ENCODE measurements at regions not wholly inside any gene's neighbourhood (a gene's known extent, or its start where the extent isn't known, plus 50 kb on each side); places are given as distances from the start of the nearest gene placed in this dataset.

DNA sequence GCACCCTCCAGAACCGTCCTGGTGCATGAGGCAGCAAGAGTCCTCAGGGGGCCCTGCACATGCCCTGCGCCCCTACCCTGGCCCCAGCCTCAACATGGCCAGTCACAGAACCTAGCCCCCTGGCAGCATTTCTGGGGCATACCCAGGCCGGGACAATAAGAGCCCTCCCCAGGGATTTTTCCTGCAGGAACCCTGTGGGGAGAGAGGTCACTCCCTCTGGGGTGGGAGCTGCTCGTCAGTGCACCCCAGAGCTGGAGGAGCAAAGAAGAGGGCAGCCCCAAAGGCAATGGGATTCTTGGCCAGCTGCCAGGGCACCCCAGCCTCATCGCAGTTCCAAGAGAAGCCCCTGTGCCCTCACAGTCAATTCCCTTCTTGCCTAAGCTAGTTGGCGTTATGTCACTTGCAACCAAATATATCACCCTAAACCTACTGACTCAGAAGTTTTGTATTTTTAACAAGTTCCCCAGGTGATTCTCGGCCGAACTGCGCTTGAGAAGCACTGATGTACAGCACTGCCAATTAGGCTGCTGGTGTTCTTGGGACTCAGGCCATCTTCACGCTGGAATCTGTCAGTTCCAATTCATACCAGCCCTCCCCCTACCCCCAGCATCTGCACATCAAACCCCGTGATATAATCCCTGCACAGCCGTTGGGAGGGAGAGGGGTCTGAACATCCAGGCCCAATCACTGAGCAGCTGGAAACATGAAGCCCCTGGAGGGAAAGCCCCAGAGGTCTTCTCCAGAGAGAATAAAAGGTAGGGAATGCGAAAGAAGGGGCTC is 87.5 kb upstream of the PRR20G start:
- Histone ChIP-seq H3K4ac (ENCODE audit: low read depth, low read length) (no peak overlapping the region), H3K27me3 (ENCODE audit: control insufficient read depth, insufficient read depth, low read length) (peaks cover 5% of the 10 kb centered on the region; the same call in 1 of the 2 replicates), H4K20me1 (ENCODE audit: insufficient read depth, low read length) (no peaks in the 10 kb centered on the region), H3K14ac (replicated peaks; ENCODE audit: low read depth, low read length) (no peak overlapping the region), H2BK15ac (ENCODE audit: low read depth, low read length) (no peak overlapping the region), H3K79me1 (ENCODE audit: low read depth in 1 of 2, low read length in 2 of 2) (no peaks in the 10 kb centered on the region), H3K9ac (ENCODE audit: low read depth, low read length) (no peak overlapping the region), H2AK9ac (replicated peaks; ENCODE audit: low read depth, low read length, poor library complexity) (no peak overlapping the region), H2BK5ac (ENCODE audit: low read depth, low read length, poor library complexity, severe bottlenecking) (no peak overlapping the region), H4K91ac (ENCODE audit: insufficient read depth, low read depth, low read length) (no peak overlapping the region), H3K27ac (ENCODE audit: insufficient read depth, low read length) (no peak overlapping the region), H2AFZ (replicated peaks; ENCODE audit: low read length, poor library complexity) (no peak overlapping the region), H3K56ac (ENCODE audit: extremely low read depth, insufficient read depth, low read length) (no peak overlapping the region), H3K9me3 (ENCODE audit: control insufficient read depth, insufficient read depth, low read length) (no peaks in the 10 kb centered on the region), H2BK20ac (ENCODE audit: low read depth, low read length) (no peak overlapping the region), H3K36me3 (ENCODE audit: control insufficient read depth, insufficient read depth, low read length) (no peaks in the 10 kb centered on the region), H3K23ac (ENCODE audit: low read depth, low read length) (no peak overlapping the region), H3K4me1 (ENCODE audit: control insufficient read depth, insufficient read depth, low read length) (no peaks in the 10 kb centered on the region), H2AK5ac (ENCODE audit: low read depth, low read length) (no peak overlapping the region), H4K8ac (ENCODE audit: low read depth in 2 of 2, low read length in 2 of 2) (no peak overlapping the region), H3K18ac (ENCODE audit: low read depth, low read length) (no peak overlapping the region), H3K4me3 (ENCODE audit: insufficient read depth, low read depth, low read length) (no peak overlapping the region), H3K4me2 (ENCODE audit: low read depth, low read length) (no peak overlapping the region), H4K5ac (ENCODE audit: low read depth, low read length) (no peak overlapping the region), H2BK120ac (ENCODE audit: low read depth, low read length) (no peak overlapping the region), H3K9me1 (ENCODE audit: insufficient read depth, low read length) (no peaks in the 10 kb centered on the region)
- ATAC-seq (ENCODE audit: low read depth) (no peak), DNase-seq (no peak)
- intact Hi-C loops (cut with micrococcal nuclease) (no loop called here), in situ Hi-C loops (cut with MboI; ENCODE audit: low sequenced_read_pairs) (no loop called here), dilution Hi-C loops (cut with HindIII; ENCODE audit: low sequenced_read_pairs, unreplicated experiment) (no loop called here)
- CTCF ChIA-PET: no interaction called here
- TF ChIP-seq RCOR1 (IDR thresholded peaks at IDR 0.05; ENCODE audit: insufficient replicate concordance, low read length): no peak
- TF ChIP-seq FOS (IDR thresholded peaks at IDR 0.05; ENCODE audit: low read depth, low read length): no peak
- no peak for TF ChIP-seq BHLHE40 (IDR thresholded peaks at IDR 0.05; ENCODE audit: low read depth, low read length)
- TF ChIP-seq CEBPB (IDR thresholded peaks at IDR 0.05; ENCODE audit: low read depth, low read length): no peak
- no peak for TF ChIP-seq SMC3 (IDR thresholded peaks at IDR 0.05; ENCODE audit: low read depth, low read length)
- TF ChIP-seq, protein P1, sequence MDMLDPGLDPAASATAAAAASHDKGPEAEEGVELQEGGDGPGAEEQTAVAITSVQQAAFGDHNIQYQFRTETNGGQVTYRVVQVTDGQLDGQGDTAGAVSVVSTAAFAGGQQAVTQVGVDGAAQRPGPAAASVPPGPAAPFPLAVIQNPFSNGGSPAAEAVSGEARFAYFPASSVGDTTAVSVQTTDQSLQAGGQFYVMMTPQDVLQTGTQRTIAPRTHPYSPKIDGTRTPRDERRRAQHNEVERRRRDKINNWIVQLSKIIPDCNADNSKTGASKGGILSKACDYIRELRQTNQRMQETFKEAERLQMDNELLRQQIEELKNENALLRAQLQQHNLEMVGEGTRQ (IDR thresholded peaks at IDR 0.05; ENCODE audit: low read depth, low read length): no peak
- no peak for TF ChIP-seq MAFK (IDR thresholded peaks at IDR 0.05; ENCODE audit: low read depth, low read length)
- TF ChIP-seq POLR2A (IDR thresholded peaks at IDR 0.05; ENCODE audit: low read depth, low read length): no peak
- TF ChIP-seq, protein P2, sequence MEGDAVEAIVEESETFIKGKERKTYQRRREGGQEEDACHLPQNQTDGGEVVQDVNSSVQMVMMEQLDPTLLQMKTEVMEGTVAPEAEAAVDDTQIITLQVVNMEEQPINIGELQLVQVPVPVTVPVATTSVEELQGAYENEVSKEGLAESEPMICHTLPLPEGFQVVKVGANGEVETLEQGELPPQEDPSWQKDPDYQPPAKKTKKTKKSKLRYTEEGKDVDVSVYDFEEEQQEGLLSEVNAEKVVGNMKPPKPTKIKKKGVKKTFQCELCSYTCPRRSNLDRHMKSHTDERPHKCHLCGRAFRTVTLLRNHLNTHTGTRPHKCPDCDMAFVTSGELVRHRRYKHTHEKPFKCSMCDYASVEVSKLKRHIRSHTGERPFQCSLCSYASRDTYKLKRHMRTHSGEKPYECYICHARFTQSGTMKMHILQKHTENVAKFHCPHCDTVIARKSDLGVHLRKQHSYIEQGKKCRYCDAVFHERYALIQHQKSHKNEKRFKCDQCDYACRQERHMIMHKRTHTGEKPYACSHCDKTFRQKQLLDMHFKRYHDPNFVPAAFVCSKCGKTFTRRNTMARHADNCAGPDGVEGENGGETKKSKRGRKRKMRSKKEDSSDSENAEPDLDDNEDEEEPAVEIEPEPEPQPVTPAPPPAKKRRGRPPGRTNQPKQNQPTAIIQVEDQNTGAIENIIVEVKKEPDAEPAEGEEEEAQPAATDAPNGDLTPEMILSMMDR (conservative IDR thresholded peaks at IDR 0.05; ENCODE audit: low read depth, low read length): no peak
- no peak for TF ChIP-seq NFE2L2 (IDR thresholded peaks at IDR 0.05; ENCODE audit: low read depth, low read length)
- no peak for TF ChIP-seq RAD21 (IDR thresholded peaks at IDR 0.05; ENCODE audit: low read length)
- TF ChIP-seq, protein P3, sequence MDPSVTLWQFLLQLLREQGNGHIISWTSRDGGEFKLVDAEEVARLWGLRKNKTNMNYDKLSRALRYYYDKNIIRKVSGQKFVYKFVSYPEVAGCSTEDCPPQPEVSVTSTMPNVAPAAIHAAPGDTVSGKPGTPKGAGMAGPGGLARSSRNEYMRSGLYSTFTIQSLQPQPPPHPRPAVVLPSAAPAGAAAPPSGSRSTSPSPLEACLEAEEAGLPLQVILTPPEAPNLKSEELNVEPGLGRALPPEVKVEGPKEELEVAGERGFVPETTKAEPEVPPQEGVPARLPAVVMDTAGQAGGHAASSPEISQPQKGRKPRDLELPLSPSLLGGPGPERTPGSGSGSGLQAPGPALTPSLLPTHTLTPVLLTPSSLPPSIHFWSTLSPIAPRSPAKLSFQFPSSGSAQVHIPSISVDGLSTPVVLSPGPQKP (IDR thresholded peaks at IDR 0.05; ENCODE audit: borderline replicate concordance, low read depth, low read length): no peak
- POLR2A ChIA-PET (ENCODE audit: unreplicated experiment): no interaction called here
- 49% methylated on average over 2 of the region's 13 CpGs; no CpG with 5 or more reads in 1 of the 2 experiments for WGBS, 2 experiments (ENCODE audit: extremely low coverage in 2 of 2, insufficient read length in 1 of 2)
- no TSS peak for BruUV-seq (replicated peaks)

Measured in IMR-90 (cell line).